Right atrium auricular region (tissue), 2 donors: ENCODE measurements at regions not wholly inside any gene's neighbourhood (a gene's known extent, or its start where the extent isn't known, plus 50 kb on each side); places are given as distances from the start of the nearest gene placed in this dataset.

Source experiments
- DNase-seq: peaks from one replicate; pipeline ENCODE4 v3.0.0-alpha.2; 2019; ENCODE audit warnings: low spot score
- H3K27ac ChIP-seq, 2 donors: fragments of 200-600 bp; sonication (generic); 1 replicate in 1 of 2; 2 replicates in 1 of 2; pipeline ENCODE4 v1.5.1; 2016 to 2019
- H3K27me3 ChIP-seq, 2 donors: fragments of 200-600 bp; sonication (generic); one replicate each; pipeline versions ENCODE4 v1.5.1 to v1.6.0; 2017 to 2019
- H3K36me3 ChIP-seq: fragments of 200-600 bp; sonication (generic); one replicate; pipeline ENCODE4 v1.5.1; 2016
- H3K4me1 ChIP-seq, 2 donors: fragments of 200-600 bp; sonication (generic); one replicate each; pipeline versions ENCODE4 v1.5.1 to v1.6.0; 2017 to 2019
- H3K4me3 ChIP-seq, 2 donors: fragments of 200-600 bp; sonication (generic); 1 replicate in 1 of 2; 2 replicates in 1 of 2; pipeline ENCODE4 v1.5.1; 2017 to 2019; ENCODE audit warnings: mild to moderate bottlenecking in 1 of 2, moderate library complexity in 1 of 2
- H3K9me3 ChIP-seq, 2 donors: fragments of 200-600 bp; sonication (generic); one replicate each; pipeline ENCODE4 v1.5.1; 2019
- TF ChIP-seq, protein P1 (sequence below), 2 donors: fragments of 200-600 bp; sonication (generic); IDR thresholded peaks; one replicate each; pipeline ENCODE4 v1.5.1; 2019; ENCODE audit warnings: antibody characterized with exemption in 2 of 2

- DNase-seq: no peak
- Histone ChIP-seq H3K27ac (no peak overlapping the region), H3K4me3 (no peak overlapping the region), H3K9me3 (peaks cover 0 to 11% of the 10 kb centered on the region in 2 donors), H3K36me3 (no peaks in the 10 kb centered on the region), H3K4me1 (peaks cover 0 to 4% of the 10 kb centered on the region in 2 donors), H3K27me3 (no peaks in the 10 kb centered on the region)
- TF ChIP-seq, protein P1, sequence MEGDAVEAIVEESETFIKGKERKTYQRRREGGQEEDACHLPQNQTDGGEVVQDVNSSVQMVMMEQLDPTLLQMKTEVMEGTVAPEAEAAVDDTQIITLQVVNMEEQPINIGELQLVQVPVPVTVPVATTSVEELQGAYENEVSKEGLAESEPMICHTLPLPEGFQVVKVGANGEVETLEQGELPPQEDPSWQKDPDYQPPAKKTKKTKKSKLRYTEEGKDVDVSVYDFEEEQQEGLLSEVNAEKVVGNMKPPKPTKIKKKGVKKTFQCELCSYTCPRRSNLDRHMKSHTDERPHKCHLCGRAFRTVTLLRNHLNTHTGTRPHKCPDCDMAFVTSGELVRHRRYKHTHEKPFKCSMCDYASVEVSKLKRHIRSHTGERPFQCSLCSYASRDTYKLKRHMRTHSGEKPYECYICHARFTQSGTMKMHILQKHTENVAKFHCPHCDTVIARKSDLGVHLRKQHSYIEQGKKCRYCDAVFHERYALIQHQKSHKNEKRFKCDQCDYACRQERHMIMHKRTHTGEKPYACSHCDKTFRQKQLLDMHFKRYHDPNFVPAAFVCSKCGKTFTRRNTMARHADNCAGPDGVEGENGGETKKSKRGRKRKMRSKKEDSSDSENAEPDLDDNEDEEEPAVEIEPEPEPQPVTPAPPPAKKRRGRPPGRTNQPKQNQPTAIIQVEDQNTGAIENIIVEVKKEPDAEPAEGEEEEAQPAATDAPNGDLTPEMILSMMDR (IDR thresholded peaks at IDR 0.05): no peak
Observed at GRCh38 chr13:34816908-34817665, 125.0 kb upstream of the NBEA start.

GRCh38 chr13:34822650-34823049 is 119.4 kb upstream of the NBEA start:
- no peaks in the 10 kb centered on the region for H3K27me3 ChIP-seq
- H3K36me3 ChIP-seq: no peaks in the 10 kb centered on the region
- no peak overlapping the region for H3K4me3 ChIP-seq
- H3K9me3 ChIP-seq: no peaks in the 10 kb centered on the region
- TF ChIP-seq, protein P1 (IDR thresholded peaks at IDR 0.05): no peak
- H3K27ac ChIP-seq: no peak overlapping the region
- no peak for DNase-seq
- no peaks in the 10 kb centered on the region for H3K4me1 ChIP-seq

GRCh38 chr13:34826432-34826831 is 115.6 kb upstream of the NBEA start:
- Histone ChIP-seq H3K27me3 (no peaks in the 10 kb centered on the region), H3K4me3 (no peak overlapping the region)
- TF ChIP-seq, protein P1 (IDR thresholded peaks at IDR 0.05): no peak

GRCh38 chr13:34833562-34834182 is 108.4 kb upstream of the NBEA start:
- Histone ChIP-seq H3K9me3 (peaks cover 0 to 10% of the 10 kb centered on the region in 2 donors), H3K36me3 (no peaks in the 10 kb centered on the region), H3K27me3 (no peaks in the 10 kb centered on the region), H3K4me1 (no peaks in the 10 kb centered on the region), H3K27ac (no peak overlapping the region), H3K4me3 (no peak overlapping the region)
- DNase-seq: no peak
- TF ChIP-seq, protein P1 (IDR thresholded peaks at IDR 0.05): no peak

More at GRCh38 chr13:34826432-34826831, 115.6 kb upstream of the NBEA start:
- no peak overlapping the region for H3K27ac ChIP-seq
- no peaks in the 10 kb centered on the region for H3K9me3 ChIP-seq
- no peak for DNase-seq
- H3K36me3 ChIP-seq: no peaks in the 10 kb centered on the region
- H3K4me1 ChIP-seq: no peaks in the 10 kb centered on the region

DNA sequence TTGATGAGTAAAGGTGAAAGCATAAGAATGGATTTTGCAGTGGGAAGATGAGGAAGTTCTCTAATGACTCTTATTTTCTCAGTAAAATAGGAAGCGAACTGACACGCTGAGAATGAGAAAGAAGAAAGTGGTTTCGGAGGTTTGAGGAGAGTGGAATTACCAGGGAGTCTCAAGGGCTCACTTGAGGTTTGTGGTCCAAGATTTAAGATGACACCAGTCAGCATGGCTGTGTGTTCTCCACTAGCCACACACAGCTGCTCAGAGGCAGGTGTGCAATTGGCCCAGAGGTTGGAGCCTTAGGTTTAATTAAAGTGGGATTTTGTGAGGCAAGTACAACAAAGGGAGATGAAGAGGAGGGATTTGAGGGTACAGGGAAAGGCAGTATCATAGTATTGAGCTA is 99.6 kb upstream of the NBEA start:
- TF ChIP-seq, protein P1 (IDR thresholded peaks at IDR 0.05): no peak
- Histone ChIP-seq H3K4me1 (no peaks in the 10 kb centered on the region), H3K9me3 (no peaks in the 10 kb centered on the region), H3K36me3 (no peaks in the 10 kb centered on the region), H3K27ac (no peak overlapping the region), H3K4me3 (no peak overlapping the region), H3K27me3 (no peaks in the 10 kb centered on the region)
- no peak for DNase-seq
